ENCODE measurements at regions not wholly inside any gene's neighbourhood (a gene's known extent, or its start where the extent isn't known, plus 50 kb on each side); places are given as distances from the start of the nearest gene placed in this dataset.

DNA sequence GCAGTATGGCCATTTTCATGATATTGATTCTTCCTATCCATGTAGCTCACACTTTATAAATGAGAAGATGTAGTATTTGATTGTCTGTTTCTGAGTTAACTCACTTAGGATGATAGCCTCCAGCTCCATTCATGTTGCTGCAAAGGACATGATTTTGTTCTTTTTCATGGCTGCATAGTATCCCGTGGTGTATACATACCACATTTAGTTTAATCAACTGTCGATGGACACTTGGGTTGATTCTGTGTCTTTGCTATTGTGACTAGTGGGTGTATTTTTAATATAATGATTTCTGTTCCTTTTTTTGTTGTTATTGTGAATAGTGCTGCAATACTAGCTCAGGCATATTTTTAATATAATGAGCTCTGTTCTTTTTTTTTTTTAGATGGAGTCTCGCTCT lies 560.3 kb upstream of the ZNF608 start:
- Histone ChIP-seq H3K4me3 (no peak overlapping the region), H3K27me3 (no peaks in the 10 kb centered on the region), H3K4me1 (no peaks in the 10 kb centered on the region), H3K36me3 (no peaks in the 10 kb centered on the region), H3K27ac (no peak overlapping the region), H3K9me3 (no peaks in the 10 kb centered on the region)
- DNase-seq: no peak
- intact Hi-C loops (cut with DNase I; ENCODE audit: low total_unique reads) (no loop called here), in situ Hi-C loops (cut with MboI; ENCODE audit: low pct_ligation_motif_present in 1 of 4, low pct_unique_long_range_greater_than_20kb in 1 of 4, low sequenced_read_pairs in 3 of 4) (no loop called here)
- TF ChIP-seq POLR2AphosphoS5 (IDR thresholded peaks at IDR 0.05) (no peak), EP300 (IDR thresholded peaks at IDR 0.05; ENCODE audit: low read depth) (no peak), POLR2A (IDR thresholded peaks at IDR 0.05) (no peak)
- TF ChIP-seq, protein P1, sequence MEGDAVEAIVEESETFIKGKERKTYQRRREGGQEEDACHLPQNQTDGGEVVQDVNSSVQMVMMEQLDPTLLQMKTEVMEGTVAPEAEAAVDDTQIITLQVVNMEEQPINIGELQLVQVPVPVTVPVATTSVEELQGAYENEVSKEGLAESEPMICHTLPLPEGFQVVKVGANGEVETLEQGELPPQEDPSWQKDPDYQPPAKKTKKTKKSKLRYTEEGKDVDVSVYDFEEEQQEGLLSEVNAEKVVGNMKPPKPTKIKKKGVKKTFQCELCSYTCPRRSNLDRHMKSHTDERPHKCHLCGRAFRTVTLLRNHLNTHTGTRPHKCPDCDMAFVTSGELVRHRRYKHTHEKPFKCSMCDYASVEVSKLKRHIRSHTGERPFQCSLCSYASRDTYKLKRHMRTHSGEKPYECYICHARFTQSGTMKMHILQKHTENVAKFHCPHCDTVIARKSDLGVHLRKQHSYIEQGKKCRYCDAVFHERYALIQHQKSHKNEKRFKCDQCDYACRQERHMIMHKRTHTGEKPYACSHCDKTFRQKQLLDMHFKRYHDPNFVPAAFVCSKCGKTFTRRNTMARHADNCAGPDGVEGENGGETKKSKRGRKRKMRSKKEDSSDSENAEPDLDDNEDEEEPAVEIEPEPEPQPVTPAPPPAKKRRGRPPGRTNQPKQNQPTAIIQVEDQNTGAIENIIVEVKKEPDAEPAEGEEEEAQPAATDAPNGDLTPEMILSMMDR (IDR thresholded peaks at IDR 0.05): no peak
- WGBS, 2 donors (ENCODE audit: low coverage in 1 of 2): 89 to 91% methylated on average over 3 of the region's 3 CpGs

DNA sequence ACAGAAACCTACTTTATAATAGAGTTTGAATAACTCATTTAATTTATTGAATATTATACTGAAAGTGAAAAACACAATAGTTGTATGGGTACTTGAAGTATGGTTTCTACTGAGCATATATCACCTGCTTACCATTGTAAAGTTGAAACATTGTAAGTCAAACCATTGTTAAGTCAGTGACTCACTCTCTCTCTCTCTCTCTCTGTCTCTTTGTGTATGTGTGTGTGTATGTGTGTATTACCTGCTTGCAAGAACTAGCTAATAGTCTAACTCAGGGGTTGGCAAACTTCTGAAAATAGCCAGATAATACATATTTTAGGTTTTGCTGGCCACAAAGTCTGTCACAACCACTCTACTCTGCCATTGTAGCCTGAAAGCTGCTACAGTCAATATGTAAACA lies 564.3 kb upstream of the ZNF608 start:
- intact Hi-C loops (cut with DNase I; ENCODE audit: low total_unique reads): no loop called here

DNA sequence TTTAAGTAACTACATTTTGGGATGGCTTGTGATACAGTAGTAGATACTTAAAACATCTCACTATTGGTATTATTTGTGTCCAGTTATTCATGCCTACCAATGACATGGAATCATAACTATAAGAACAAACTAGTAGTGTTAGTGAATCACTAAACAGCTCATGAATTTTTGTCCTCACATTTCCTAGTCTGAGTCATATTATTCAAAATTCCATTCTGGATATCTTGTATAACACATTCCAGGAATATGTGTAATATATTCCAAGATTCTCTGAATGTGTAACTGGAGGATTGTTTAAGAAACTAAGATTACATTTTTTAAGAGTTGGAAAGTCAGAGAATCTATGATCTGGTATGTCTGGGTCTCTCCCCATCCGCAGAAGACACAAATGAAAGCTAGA lies 565.3 kb upstream of the ZNF608 start:
- Histone ChIP-seq H3K27ac (no peak overlapping the region), H3K27me3 (no peaks in the 10 kb centered on the region), H3K9me3 (no peaks in the 10 kb centered on the region), H3K4me1 (no peaks in the 10 kb centered on the region), H3K36me3 (no peaks in the 10 kb centered on the region), H3K4me3 (no peak overlapping the region)
- TF ChIP-seq, protein P1 (IDR thresholded peaks at IDR 0.05): no peak
- TF ChIP-seq POLR2A (IDR thresholded peaks at IDR 0.05) (no peak), POLR2AphosphoS5 (IDR thresholded peaks at IDR 0.05) (no peak), EP300 (IDR thresholded peaks at IDR 0.05; ENCODE audit: low read depth) (no peak)
- WGBS, 2 donors (ENCODE audit: low coverage in 1 of 2): 76 to 86% methylated on average over 1 of the region's 1 CpG
- intact Hi-C loops (cut with DNase I; ENCODE audit: low total_unique reads): no loop called here
- in situ Hi-C loops (cut with MboI; ENCODE audit: low pct_ligation_motif_present in 1 of 4, low pct_unique_long_range_greater_than_20kb in 1 of 4, low sequenced_read_pairs in 3 of 4): no loop called here
- no peak for DNase-seq

More for the DNA sequence above, 564.3 kb upstream of the ZNF608 start:
- Histone ChIP-seq H3K4me1 (no peaks in the 10 kb centered on the region), H3K4me3 (no peak overlapping the region), H3K9me3 (no peaks in the 10 kb centered on the region), H3K27ac (no peak overlapping the region), H3K27me3 (no peaks in the 10 kb centered on the region), H3K36me3 (no peaks in the 10 kb centered on the region)
- in situ Hi-C loops (cut with MboI; ENCODE audit: low pct_ligation_motif_present in 1 of 4, low pct_unique_long_range_greater_than_20kb in 1 of 4, low sequenced_read_pairs in 3 of 4): no loop called here
- no peak for DNase-seq
- TF ChIP-seq EP300 (IDR thresholded peaks at IDR 0.05; ENCODE audit: low read depth) (no peak), POLR2AphosphoS5 (IDR thresholded peaks at IDR 0.05) (no peak), POLR2A (IDR thresholded peaks at IDR 0.05) (no peak)
- TF ChIP-seq, protein P1 (IDR thresholded peaks at IDR 0.05): no peak

DNA sequence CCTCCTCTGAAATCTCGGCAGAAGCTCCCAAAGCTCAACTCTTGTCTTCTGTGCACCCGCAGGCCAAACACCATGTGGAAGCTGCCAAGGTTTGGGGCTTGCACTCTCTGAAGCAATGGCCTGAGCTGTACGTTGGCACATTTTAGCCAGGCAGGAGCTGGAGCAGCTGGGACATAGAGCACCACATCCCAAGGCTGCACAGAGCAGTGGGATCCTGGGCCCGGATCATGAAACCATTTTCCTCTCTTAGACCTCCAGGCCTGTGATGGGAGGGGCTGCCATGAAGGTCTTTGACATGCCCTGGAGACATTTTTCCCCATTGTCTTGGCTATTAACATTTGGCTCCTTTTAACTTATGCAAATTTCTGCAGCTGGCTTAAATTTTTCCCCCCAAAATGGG lies 567.1 kb upstream of the ZNF608 start:
- no peak for TF ChIP-seq EP300 (IDR thresholded peaks at IDR 0.05; ENCODE audit: low read depth)
- TF ChIP-seq, protein P1 (IDR thresholded peaks at IDR 0.05): no peak
- no peak for TF ChIP-seq POLR2AphosphoS5 (IDR thresholded peaks at IDR 0.05)
- no peak for TF ChIP-seq POLR2A (IDR thresholded peaks at IDR 0.05)
- Histone ChIP-seq H3K27me3 (no peaks in the 10 kb centered on the region), H3K4me1 (no peaks in the 10 kb centered on the region), H3K36me3 (no peaks in the 10 kb centered on the region), H3K4me3 (no peak overlapping the region), H3K27ac (no peak overlapping the region), H3K9me3 (no peaks in the 10 kb centered on the region)
- intact Hi-C loops (cut with DNase I; ENCODE audit: low total_unique reads): no loop called here
- in situ Hi-C loops (cut with MboI; ENCODE audit: low pct_ligation_motif_present in 1 of 4, low pct_unique_long_range_greater_than_20kb in 1 of 4, low sequenced_read_pairs in 3 of 4): no loop called here
- 83% methylated on average over 4 of the region's 4 CpGs; no CpG with 5 or more reads in 1 of the 2 donors for WGBS, 2 donors (ENCODE audit: low coverage in 1 of 2)
- no peak for DNase-seq
